ENCODE measurements at regions not wholly inside any gene's neighbourhood (a gene's known extent, or its start where the extent isn't known, plus 50 kb on each side); places are given as distances from the start of the nearest gene placed in this dataset.

GRCh38 chr5:124139477-124139876, 607.0 kb downstream of the ZNF608 start:
- in situ Hi-C loops (cut with MboI; ENCODE audit: low pct_unique_long_range_greater_than_20kb, low sequenced_read_pairs, unreplicated experiment) = no loop called here
- TF ChIP-seq CTCF (IDR thresholded peaks at IDR 0.05; ENCODE audit: extremely low read depth, insufficient read depth, missing control alignments) = no peak
- no peak for DNase-seq (ENCODE audit: low spot score)

GRCh38 chr5:124136609-124137008, 609.8 kb downstream of the ZNF608 start:
- no peak for DNase-seq (ENCODE audit: low spot score)
- in situ Hi-C loops (cut with MboI; ENCODE audit: low pct_unique_long_range_greater_than_20kb, low sequenced_read_pairs, unreplicated experiment) = no loop called here
- no peak for TF ChIP-seq CTCF (IDR thresholded peaks at IDR 0.05; ENCODE audit: extremely low read depth, insufficient read depth, missing control alignments)

GRCh38 chr5:124134941-124135340, 611.5 kb downstream of the ZNF608 start:
- no peak for TF ChIP-seq CTCF (IDR thresholded peaks at IDR 0.05; ENCODE audit: extremely low read depth, insufficient read depth, missing control alignments)
- DNase-seq (ENCODE audit: low spot score) = no peak
- in situ Hi-C loops (cut with MboI; ENCODE audit: low pct_unique_long_range_greater_than_20kb, low sequenced_read_pairs, unreplicated experiment) = no loop called here

- in situ Hi-C loops (cut with MboI; ENCODE audit: low pct_unique_long_range_greater_than_20kb, low sequenced_read_pairs, unreplicated experiment) = no loop called here
- DNase-seq (ENCODE audit: low spot score) = no peak
- TF ChIP-seq CTCF (IDR thresholded peaks at IDR 0.05; ENCODE audit: extremely low read depth, insufficient read depth, missing control alignments) = no peak
Measured at GRCh38 chr5:124133406-124133805, 613.0 kb downstream of the ZNF608 start.

- in situ Hi-C loops (cut with MboI; ENCODE audit: low pct_unique_long_range_greater_than_20kb, low sequenced_read_pairs, unreplicated experiment) = no loop called here
- no peak for DNase-seq (ENCODE audit: low spot score)
- TF ChIP-seq CTCF (IDR thresholded peaks at IDR 0.05; ENCODE audit: extremely low read depth, insufficient read depth, missing control alignments) = no peak
Measured at GRCh38 chr5:124132843-124133242, 613.6 kb downstream of the ZNF608 start.

GRCh38 chr5:124131466-124131865, 615.0 kb downstream of the ZNF608 start:
- DNase-seq (ENCODE audit: low spot score) = no peak
- no peak for TF ChIP-seq CTCF (IDR thresholded peaks at IDR 0.05; ENCODE audit: extremely low read depth, insufficient read depth, missing control alignments)
- in situ Hi-C loops (cut with MboI; ENCODE audit: low pct_unique_long_range_greater_than_20kb, low sequenced_read_pairs, unreplicated experiment) = no loop called here

- in situ Hi-C loops (cut with MboI; ENCODE audit: low pct_unique_long_range_greater_than_20kb, low sequenced_read_pairs, unreplicated experiment) = no loop called here
- DNase-seq (ENCODE audit: low spot score) = no peak
- TF ChIP-seq CTCF (IDR thresholded peaks at IDR 0.05; ENCODE audit: extremely low read depth, insufficient read depth, missing control alignments) = no peak
Measured at GRCh38 chr5:124130816-124131215, 615.6 kb downstream of the ZNF608 start.
